GDM1 (cell line): ENCODE measurements at regions not wholly inside any gene's neighbourhood (a gene's known extent, or its start where the extent isn't known, plus 50 kb on each side); places are given as distances from the start of the nearest gene placed in this dataset.

ENCODE experiments used
- DNase-seq: peaks from one replicate; lab custom pipeline; 2025; lab: John Stamatoyannopoulos, UW

DNA sequence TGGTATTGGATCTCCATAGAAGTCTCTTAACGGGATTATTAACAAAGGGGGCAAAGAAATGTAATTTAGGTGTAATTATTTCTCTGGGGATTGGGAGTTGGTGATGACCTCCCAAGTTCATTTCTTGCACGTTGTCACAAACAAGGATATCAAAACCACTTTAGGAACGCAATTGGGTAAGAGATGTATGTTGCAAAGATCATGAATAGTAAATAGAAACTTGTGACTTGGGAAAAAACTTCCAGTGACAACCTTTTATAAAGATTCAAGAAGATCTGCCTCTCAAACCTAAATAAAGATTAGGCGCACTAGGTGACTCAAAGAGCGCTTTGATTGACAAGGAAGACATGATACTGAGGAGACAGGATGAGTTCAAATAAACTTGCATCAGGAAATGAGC, 127.8 kb upstream of the TRIB2 start:
- DNase-seq = no peak

DNA sequence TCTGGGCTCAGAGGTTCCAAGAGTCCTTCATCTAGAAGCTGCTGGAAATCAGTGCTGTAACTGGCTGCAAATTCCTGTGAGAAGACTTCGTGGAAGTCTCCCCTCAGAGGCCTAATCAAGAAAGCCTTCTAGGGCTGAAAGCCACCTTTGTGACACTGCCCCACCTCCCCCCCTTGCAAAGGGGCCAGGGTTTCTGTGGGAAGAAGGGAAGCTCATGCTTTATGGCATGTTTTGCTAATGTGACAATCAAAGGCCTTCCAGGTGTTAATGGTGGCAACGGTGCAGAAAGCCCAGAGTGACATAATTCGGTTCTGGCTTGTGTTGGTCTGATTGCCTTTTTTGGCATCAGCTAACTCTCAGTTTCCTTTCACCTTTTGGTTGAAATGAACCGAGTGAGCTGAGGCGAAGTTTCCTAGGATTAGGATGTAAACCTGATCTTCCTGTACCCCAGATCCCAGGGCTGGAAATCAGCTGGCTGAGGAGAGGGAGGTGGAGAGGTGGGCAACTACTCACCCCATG, 126.9 kb upstream of the TRIB2 start:
- DNase-seq = no peak

- no peak for DNase-seq
Observed at GRCh38 chr2:12592296-12592695, 124.4 kb upstream of the TRIB2 start.

DNA sequence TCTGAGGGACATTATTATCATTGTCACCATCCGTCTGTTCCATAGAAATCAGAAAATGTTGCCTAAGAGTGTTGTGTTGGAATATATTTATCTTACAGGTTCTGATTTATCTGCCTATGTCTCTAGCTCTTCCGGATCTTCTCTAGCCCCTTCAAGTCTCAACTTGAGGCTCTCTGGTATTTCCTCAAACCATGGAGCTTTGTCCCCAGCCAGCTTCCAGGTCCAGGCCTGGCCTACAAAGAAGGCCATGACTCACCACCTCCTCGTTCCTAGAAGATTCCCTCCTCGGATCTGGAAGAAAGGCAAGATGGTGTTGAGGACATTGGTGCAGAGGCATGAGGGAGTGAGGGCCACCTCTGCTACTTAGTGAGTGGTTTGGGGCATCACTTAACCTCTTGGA, 122.1 kb upstream of the TRIB2 start:
- no peak for DNase-seq

- no peak for DNase-seq
Observed at GRCh38 chr2:12596771-12597170, 120.0 kb upstream of the TRIB2 start.

GRCh38 chr2:12597610-12598009, 119.1 kb upstream of the TRIB2 start:
- DNase-seq = no peak

- DNase-seq = no peak
Observed at GRCh38 chr2:12602661-12603060, 114.1 kb upstream of the TRIB2 start.

DNA sequence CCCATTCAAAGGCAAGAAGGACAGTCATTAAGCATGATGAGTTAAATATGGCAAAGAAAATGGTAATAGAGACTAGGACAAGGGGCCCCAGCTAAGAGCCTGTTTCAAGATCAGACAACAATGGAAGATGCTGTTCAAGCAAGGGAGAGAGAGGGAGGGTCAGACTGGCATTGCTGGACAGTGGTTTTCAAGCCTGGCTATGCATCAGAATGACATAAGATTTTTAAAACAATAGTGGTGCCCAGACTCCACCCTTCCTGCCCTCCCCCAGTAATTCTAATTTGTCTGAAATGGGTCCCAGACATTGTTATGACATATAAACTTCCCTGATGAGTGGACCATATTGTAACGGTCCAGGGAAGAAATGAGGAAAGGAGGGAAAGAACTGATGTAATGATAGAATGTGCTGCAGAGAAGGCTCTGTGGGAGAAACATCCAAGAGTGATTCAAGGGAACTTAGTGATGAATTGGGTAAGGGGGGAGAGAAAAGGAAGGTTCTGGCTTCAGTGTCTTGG, 112.9 kb upstream of the TRIB2 start:
- no peak for DNase-seq

GRCh38 chr2:12604341-12604740, 112.4 kb upstream of the TRIB2 start:
- no peak for DNase-seq

GRCh38 chr2:12605366-12605765, 111.4 kb upstream of the TRIB2 start:
- DNase-seq = no peak

DNA sequence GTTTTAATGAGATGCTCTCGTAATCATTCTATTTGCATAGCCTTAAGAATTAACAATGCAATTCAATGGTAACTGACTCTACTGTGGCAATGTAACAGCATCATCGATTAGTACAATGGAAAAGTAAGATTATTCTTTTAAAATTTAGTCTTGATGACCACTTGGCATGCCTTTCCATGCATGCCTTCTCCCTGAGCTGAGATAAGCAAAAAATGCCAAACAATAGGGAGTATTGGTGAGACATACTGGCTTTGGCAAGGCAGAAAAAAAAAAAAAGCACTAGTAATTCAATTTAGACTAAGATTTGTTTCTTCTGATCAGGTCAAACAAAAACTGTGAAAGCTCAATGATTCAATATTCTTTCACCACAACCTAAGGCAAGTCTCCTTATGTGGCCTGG, 110.8 kb upstream of the TRIB2 start:
- no peak for DNase-seq

- DNase-seq = no peak
Observed at GRCh38 chr2:12606472-12607000, 110.2 kb upstream of the TRIB2 start.

GRCh38 chr2:12607971-12608370, 108.8 kb upstream of the TRIB2 start:
- DNase-seq = no peak

- DNase-seq = no peak
Observed at GRCh38 chr2:12610314-12610713, 106.4 kb upstream of the TRIB2 start.

- DNase-seq = no peak
Observed at GRCh38 chr2:12612168-12612567, 104.6 kb upstream of the TRIB2 start.

- DNase-seq = no peak
Observed at GRCh38 chr2:12612671-12613070, 104.1 kb upstream of the TRIB2 start.

DNA sequence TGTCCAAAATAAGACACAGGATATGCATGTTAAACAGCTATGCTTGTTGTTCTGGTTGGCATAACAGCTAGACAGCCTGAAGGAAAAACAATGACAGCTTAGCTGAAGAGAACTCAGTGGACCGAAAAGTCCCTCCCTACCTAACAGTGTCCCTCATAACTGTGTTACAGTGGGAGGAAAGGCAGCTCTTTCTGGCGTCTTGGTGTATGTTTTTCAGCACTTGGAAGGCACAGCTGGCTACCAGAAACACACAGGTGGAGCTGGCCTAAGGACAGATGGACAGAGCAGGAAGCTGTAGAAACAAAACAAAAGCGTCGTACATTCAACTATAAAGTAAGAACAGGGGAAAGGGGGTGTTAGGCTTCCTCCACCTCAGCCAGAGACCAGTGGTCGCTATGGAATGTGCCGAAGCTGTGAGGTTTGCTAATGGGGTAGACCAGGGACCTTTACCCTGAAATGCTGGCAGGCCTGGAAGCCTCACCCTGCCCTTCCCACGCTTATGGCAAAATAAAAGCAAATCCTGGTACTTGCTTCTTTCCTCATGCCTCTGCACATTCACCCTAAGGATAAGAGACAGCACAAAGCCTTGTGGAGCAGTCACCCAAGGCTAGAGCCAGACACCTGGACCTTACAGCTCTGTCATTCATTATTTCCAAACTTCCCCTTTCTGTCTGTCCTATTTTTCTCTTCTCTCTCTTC, 103.5 kb upstream of the TRIB2 start:
- no peak for DNase-seq

DNA sequence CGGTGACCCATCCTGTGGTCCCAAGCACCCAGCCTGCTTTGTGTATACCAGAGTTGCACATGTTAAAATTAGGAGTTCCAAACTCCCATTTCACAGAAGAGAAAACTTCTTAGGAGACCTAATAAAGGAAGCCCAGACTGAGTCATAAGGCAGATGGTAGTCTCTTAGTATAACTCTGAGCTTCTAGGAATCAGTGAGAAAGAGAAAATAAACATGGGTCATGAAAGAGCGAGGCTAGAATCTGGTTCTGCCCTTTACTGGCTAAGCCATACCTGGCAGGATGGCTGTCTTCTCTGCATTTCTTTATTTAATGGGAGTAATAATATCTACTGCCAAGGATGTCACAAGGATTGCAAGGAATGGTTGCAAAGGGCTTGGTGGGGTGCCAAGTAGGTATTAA, 101.2 kb upstream of the TRIB2 start:
- DNase-seq = no peak

GRCh38 chr2:12616456-12617156, 100.1 kb upstream of the TRIB2 start:
- DNase-seq = no peak

DNA sequence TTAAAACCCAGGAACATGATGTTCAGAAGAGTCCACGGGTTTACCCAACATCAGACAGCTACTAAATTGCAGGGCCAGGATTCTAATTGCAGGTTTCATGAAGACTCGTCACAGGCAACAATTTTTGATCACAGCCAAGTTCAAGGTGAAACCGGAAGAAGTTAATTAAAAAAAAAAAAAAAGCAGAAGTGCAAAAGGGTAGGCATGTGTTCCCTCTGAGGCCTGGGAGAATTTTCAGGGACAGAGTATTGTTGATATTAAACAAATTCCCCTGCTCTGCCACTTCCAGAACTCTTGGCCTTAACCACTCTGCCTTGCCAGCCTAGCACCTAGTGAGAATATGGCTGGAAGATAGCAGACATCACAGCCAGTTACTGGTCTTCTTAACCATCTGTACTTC, 99.4 kb upstream of the TRIB2 start:
- DNase-seq = no peak

GRCh38 chr2:12617853-12618252, 98.9 kb upstream of the TRIB2 start:
- DNase-seq = no peak

DNA sequence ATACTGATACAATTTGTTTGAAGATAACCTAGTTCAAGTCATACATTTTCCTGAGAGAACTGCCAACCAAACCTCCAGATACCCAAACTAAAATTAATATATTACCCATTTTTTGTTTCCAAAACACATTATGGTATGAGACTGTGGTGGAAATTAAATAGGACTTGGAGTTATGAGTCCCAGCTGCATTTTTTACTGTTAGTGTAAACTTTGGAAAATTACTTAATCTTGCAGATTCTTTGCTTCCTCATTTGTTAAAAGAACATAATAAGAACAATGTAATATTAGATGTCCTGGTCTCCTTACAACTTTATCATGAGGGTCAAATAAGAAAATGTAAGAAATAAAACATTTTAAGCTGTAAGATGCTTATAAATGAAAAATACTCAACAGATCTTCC, 98.2 kb upstream of the TRIB2 start:
- no peak for DNase-seq

DNA sequence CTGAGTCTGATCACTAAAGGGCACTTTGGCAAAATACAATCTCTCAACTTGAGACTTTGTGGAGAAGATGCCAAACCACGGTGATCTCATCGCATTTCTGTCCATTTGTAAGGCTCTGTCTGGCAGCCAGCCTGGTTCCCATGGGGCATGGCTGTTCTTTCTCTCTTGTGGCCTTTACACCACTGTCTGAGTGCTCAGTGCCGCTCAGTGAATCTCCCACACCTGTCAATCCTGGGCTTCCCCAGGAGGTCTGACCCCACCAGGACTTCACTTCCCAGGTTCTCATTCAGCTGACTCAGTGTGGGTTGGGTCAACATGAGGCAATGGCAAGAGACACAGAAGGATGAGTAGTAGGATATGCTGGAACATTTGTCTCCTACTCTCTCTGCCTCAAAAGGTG, 96.8 kb upstream of the TRIB2 start:
- DNase-seq = no peak
